ENCODE measurements at regions not wholly inside any gene's neighbourhood (a gene's known extent, or its start where the extent isn't known, plus 50 kb on each side); places are given as distances from the start of the nearest gene placed in this dataset.
"Not testable (repeated sequence)": the region's sequence is repeated elsewhere in the genome, so short reads cannot be mapped to it uniquely, and the experiment has no call there.

DNA sequence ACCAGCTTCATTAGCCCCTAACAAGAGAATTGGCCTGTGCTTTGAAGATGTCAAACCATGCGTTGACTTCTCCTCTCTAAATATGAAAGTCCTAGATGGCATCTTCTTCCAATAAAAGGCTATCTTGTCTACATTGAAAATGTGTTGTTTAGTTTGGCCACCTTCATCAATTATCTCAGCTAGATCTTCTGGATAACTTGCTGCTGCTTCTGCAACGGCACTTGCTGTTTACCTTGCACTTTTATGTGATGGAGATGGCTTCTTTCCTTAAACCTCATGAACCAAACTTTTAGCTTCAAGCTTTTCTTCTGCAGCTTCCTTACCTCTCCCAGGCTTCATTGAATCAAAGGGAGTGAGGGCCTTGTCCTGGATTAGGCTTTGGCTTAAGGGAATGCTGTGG lies 58.6 kb upstream of the CSNK1E start:
- not testable (repeated sequence) for H3K27ac ChIP-seq

DNA sequence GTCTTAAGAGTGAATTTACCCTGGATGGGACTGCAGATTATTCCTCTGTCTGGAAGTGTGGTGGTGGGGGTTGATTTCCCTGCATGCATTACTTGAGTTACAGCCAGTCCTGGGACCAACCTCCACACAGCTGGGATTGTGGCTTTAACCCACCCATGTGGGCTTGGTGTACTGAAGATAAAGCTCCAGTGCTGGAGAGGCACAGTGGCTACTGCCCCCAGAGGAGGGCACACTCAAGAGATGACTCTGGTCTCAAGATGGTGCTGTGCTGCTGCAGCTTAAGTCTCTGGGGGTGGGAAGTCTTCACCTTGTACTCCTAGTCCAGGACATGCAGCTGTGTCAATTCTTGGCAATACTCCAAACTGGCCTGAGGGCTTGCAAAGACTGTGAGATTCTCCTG lies 57.8 kb upstream of the CSNK1E start:
- intact Hi-C loops (cut with DNase I), result not testable (repeated sequence)

More for the DNA sequence above, 58.6 kb upstream of the CSNK1E start:
- intact Hi-C loops (cut with DNase I); H3K27me3 ChIP-seq; H3K9me3 ChIP-seq; H3K4me1 ChIP-seq; ATAC-seq; DNase-seq; H3K4me3 ChIP-seq: not testable (repeated sequence)
- peaks cover 0 to 13% of the 10 kb centered on the region in 2 donors for H3K36me3 ChIP-seq

DNA sequence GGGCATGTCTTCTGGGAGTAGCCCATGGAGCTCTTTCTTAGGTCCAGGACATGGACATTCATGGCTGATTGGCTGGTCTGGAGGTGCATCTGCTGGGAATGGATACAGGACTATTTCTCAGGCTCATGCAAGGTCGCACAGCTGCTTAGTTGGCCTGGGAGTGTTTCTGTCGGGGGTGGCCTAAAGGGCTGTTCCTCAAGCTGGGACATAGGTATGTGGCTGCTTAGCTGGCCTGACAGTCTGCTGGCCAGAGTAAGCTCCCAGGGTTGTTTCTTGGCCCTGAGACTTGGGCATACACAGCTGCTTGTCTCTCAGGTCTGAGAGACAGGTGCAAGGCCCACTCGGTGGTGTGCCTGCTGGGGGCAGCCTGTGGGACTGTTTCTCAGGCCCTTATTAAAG lies 57.2 kb upstream of the CSNK1E start:
- not testable (repeated sequence) for ATAC-seq

More for the DNA sequence above, 57.8 kb upstream of the CSNK1E start:
- not testable (repeated sequence) for H3K27ac ChIP-seq, H3K4me1 ChIP-seq, H3K9me3 ChIP-seq, ATAC-seq, H3K27me3 ChIP-seq, DNase-seq, H3K4me3 ChIP-seq
- H3K36me3 ChIP-seq, result peaks cover 0 to 11% of the 10 kb centered on the region in 2 donors

DNA sequence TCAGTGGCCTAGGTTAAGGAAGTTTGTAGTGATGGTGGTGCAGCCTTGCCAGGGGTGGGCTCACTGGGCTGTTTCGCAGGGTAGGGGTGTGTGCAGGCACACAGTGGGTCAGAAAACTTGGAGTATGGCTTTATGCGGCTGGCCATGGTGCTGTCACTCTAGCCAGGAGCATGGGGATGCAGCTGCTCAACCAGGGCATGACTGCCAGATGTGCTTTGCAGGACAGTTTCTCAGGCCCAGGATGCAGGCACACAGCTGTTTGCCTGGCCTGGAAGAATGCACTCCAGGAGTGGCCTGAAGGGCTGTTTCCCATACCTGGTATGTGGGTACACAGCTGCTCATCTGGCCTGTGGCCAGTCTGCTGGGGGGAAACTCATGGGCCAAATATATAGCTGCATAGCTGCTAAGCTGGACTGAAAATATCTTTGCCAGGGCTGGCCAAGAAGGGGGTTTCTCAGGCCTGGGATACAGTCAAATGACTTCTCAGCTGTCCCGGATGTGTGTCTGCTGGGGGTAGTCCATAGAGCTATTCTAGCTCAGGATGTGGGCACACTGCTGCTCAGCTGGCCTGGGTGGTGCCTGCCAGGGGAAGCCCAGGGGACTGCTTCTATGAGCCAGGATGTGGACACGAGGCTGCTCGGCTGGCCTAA lies 56.7 kb upstream of the CSNK1E start:
- ATAC-seq; intact Hi-C loops (cut with DNase I); DNase-seq; H3K4me1 ChIP-seq; H3K9me3 ChIP-seq; H3K27ac ChIP-seq; H3K4me3 ChIP-seq; H3K27me3 ChIP-seq: not testable (repeated sequence)
- H3K36me3 ChIP-seq, result peaks cover 0 to 11% of the 10 kb centered on the region in 2 donors

More for the DNA sequence above, 57.2 kb upstream of the CSNK1E start:
- H3K4me1 ChIP-seq; H3K4me3 ChIP-seq; H3K9me3 ChIP-seq; intact Hi-C loops (cut with DNase I); DNase-seq; H3K27ac ChIP-seq; H3K27me3 ChIP-seq: not testable (repeated sequence)
- peaks cover 0 to 11% of the 10 kb centered on the region in 2 donors for H3K36me3 ChIP-seq

DNA sequence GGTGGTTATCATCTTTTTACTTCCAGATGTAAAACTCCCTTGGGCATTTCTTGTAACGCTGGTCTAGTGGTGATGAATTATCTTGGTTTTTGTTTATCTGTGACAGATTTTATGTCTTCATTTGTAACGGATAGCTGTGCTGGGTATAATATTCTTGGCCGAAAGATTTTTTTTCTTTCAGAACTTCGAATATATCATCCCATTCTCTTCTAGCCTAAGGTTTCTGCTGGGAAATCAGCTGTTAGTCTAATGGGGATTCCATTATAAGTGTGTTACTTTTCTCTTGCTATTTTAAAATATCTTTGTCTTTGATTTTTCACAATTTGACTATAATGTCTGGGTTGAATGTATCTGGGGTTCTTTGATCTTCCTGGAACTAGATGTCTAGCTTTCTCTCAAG lies 55.4 kb upstream of the CSNK1E start:
- ATAC-seq; H3K4me1 ChIP-seq; H3K4me3 ChIP-seq; DNase-seq; H3K9me3 ChIP-seq; intact Hi-C loops (cut with DNase I); H3K27ac ChIP-seq; H3K27me3 ChIP-seq: not testable (repeated sequence)
- H3K36me3 ChIP-seq, result peaks cover 0 to 11% of the 10 kb centered on the region in 2 donors

DNA sequence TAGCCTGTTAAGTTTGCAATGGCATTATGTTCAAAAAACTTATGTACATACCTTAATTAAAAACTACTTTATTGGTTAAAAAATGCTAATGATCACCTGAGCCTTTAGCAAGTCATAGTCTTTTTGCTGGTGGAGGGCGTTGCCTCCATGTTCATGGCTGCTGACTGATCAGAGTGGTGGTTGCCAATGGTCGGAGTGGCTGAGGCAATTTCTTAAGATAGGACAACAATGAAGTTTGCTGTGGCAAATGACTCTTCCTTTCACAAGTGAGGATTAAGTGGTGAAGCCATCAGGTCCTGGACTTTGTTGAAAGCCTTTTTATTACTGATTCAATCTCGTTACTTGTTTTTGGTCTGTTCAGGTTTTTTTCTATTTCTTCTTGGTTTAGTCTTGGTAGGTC lies 53.3 kb upstream of the CSNK1E start:
- H3K9me3 ChIP-seq; ATAC-seq; H3K27me3 ChIP-seq; DNase-seq; H3K4me3 ChIP-seq; H3K27ac ChIP-seq; intact Hi-C loops (cut with DNase I); H3K36me3 ChIP-seq; H3K4me1 ChIP-seq: not testable (repeated sequence)

DNA sequence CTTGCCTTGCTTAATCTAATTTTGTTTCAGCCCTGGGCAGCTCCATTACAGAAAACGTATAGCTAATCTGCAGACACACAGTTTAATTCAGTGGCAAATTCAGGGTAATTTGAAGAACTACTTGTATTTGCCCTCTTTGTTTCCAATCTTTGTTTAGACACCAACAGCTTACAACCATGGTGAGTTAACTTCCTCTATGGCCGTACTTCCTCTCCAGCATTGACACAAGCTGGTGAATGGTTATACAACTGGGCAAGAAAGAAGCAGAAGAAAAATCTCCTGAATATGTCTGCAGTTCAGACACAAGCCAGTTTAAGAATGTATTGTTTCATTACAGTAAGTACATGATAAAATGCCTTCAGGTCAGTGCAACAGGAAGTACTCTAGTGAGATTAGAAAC lies 51.9 kb upstream of the CSNK1E start:
- H3K27me3 ChIP-seq; H3K36me3 ChIP-seq; H3K4me3 ChIP-seq; intact Hi-C loops (cut with DNase I); H3K9me3 ChIP-seq; ATAC-seq; DNase-seq; H3K4me1 ChIP-seq: not testable (repeated sequence)
- H3K27ac ChIP-seq, result peak overlapping the region in 1 of 2 donors; percentile 68

All from left lung (tissue), 4 donors.